Activated CD4-positive, alpha-beta T cell treated with anti-CD3 and anti-CD28 coated beads for 36 hours (primary cell): ENCODE measurements at regions not wholly inside any gene's neighbourhood (a gene's known extent, or its start where the extent isn't known, plus 50 kb on each side); places are given as distances from the start of the nearest gene placed in this dataset.

Source experiments
- ATAC-seq: fragments of 200-7000 bp; cut with Tn5 transposase; one replicate; pipeline ENCODE4 v1.10.0; 2021; ENCODE audit warnings: mild to moderate bottlenecking, moderate library complexity
- CTCF ChIA-PET: fragments of 350-600 bp; sonication (Branson Sonifier 250); formaldehyde crosslinking; loops from one replicate; lab custom pipeline; 2021; ENCODE audit warnings: antibody characterized with exemption; lab: Charles Lee
- POLR2A ChIA-PET: fragments of 350-600 bp; sonication (Branson Sonifier 250); formaldehyde crosslinking; loops from one replicate; lab custom pipeline; 2021; ENCODE audit warnings: antibody characterized with exemption, inconsistent platforms; lab: Charles Lee
- DNase-seq: peaks from one replicate; pipeline ENCODE4 v3.0.0-alpha.2; 2020
- H3K27ac Mint-ChIP-seq: one replicate; pipeline ENCODE4 v1.8.0; 2021; ENCODE audit warnings: mixed read lengths
- H3K27me3 Mint-ChIP-seq: one replicate; pipeline ENCODE4 v1.8.0; 2021; ENCODE audit warnings: mixed read lengths
- H3K36me3 Mint-ChIP-seq: one replicate; pipeline ENCODE4 v1.8.0; 2021; ENCODE audit warnings: low read depth, mixed read lengths
- H3K4me1 Mint-ChIP-seq: one replicate; pipeline ENCODE4 v1.8.0; 2021; ENCODE audit warnings: mixed read lengths
- H3K4me3 Mint-ChIP-seq: one replicate; pipeline ENCODE4 v1.8.0; 2021; ENCODE audit warnings: mild to moderate bottlenecking, moderate library complexity, mixed read lengths
- H3K9me3 Mint-ChIP-seq: one replicate; pipeline ENCODE4 v1.8.0; 2021; ENCODE audit warnings: low read depth, mixed read lengths
- intact Hi-C, 2 experiments: fragments of 100-400 bp; cut with DNase I in 1 of 2; cut with micrococcal nuclease in 1 of 2; formaldehyde crosslinking; loops; one replicate each; pipeline versions ENCODE4 v1.14.2 to v1.15.1; 2022 to 2024; cut with DNase I, micrococcal nuclease

DNA sequence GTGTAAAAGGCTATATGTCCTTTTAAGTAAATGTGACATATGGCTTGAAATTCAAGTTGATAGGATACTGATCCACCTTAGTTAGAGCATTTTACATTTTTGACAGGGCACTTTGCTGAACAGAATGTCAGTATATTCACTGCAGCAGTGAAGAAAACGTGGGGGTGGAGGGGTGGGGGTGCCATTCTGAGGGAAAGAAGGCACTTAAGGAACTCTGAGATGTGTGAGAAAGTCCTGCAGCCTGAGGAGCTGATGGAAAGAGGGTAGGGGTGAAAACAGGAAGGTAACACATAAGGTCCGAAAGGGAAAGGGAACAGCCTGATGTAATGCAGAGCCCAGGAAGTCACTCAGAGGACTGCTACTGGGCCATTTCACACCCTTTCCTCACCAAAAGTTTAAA lies 265.5 kb upstream of the GRIP1 start:
- H3K27me3 Mint-ChIP-seq: peaks cover 2% of the 10 kb centered on the region
- ChIA-PET CTCF (no interaction called here), POLR2A (no interaction called here)
- ATAC-seq (no peak), DNase-seq (no peak)
- intact Hi-C loops: loop anchor here in 1 of 2 experiments (10.0 kb wide), 1 partner anchor 130 kb away; no protein-coding TSS in a partner anchor
- H3K4me3 Mint-ChIP-seq: no peak overlapping the region
- no peak overlapping the region for H3K27ac Mint-ChIP-seq
- peaks cover 35% of the 10 kb centered on the region for H3K4me1 Mint-ChIP-seq
- no peaks in the 10 kb centered on the region for H3K36me3 Mint-ChIP-seq
- H3K9me3 Mint-ChIP-seq: no peaks in the 10 kb centered on the region

- H3K27ac Mint-ChIP-seq: no peak overlapping the region
- H3K36me3 Mint-ChIP-seq: no peaks in the 10 kb centered on the region
- H3K27me3 Mint-ChIP-seq: peaks cover 2% of the 10 kb centered on the region
- H3K9me3 Mint-ChIP-seq: no peaks in the 10 kb centered on the region
- ChIA-PET POLR2A (no interaction called here), CTCF (no interaction called here)
- intact Hi-C loops: loop anchor here in 1 of 2 experiments (10.0 kb wide), 1 partner anchor 129 kb away; no protein-coding TSS in a partner anchor
- ATAC-seq (no peak), DNase-seq (no peak)
- no peak overlapping the region for H3K4me3 Mint-ChIP-seq
- peaks cover 35% of the 10 kb centered on the region for H3K4me1 Mint-ChIP-seq
Observed at GRCh38 chr12:66945189-66945817, 266.4 kb upstream of the GRIP1 start.

DNA sequence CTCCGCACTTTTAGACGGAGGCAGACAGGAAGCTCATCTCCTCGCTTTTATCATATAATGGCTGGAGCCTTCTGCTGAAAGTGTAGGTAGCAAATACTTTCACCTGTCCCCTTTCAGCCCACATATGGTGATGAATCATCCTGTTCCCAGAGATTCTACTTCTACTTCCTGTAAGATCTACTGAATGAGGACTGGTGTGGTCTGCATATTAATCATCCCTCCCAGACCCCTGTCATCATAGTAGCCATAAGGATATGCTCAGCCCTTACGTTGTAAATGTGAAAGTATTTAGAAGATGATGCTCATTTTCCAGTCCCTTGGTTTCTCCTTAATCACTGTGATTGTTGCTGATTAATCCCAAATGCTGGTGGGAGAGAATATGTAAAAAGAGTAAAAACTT lies 268.2 kb upstream of the GRIP1 start:
- DNase-seq: peak; percentile 17
- H3K36me3 Mint-ChIP-seq: no peaks in the 10 kb centered on the region
- POLR2A ChIA-PET: interaction anchor here (0.8 kb wide), 1 partner anchor 38 kb away, joined by 5 read pairs; no protein-coding TSS in a partner anchor
- peaks cover 26% of the 10 kb centered on the region for H3K4me1 Mint-ChIP-seq
- no peak overlapping the region for H3K27ac Mint-ChIP-seq
- no peak overlapping the region for H3K4me3 Mint-ChIP-seq
- no peaks in the 10 kb centered on the region for H3K9me3 Mint-ChIP-seq
- CTCF ChIA-PET: no interaction called here
- intact Hi-C loops: loop anchor here (1.0 to 10.0 kb wide), 4 partner anchors 17 to 128 kb away; no protein-coding TSS in a partner anchor
- H3K27me3 Mint-ChIP-seq: peaks cover 2% of the 10 kb centered on the region
- ATAC-seq: peak; percentile 94

GRCh38 chr12:66952668-66953067 lies 273.8 kb upstream of the GRIP1 start:
- no peaks in the 10 kb centered on the region for H3K4me1 Mint-ChIP-seq
- POLR2A ChIA-PET: no interaction called here
- H3K27me3 Mint-ChIP-seq: no peaks in the 10 kb centered on the region
- CTCF ChIA-PET: interaction anchor here (0.6 to 1.0 kb wide), 4 partner anchors 10 to 489 kb away, joined by 3 read pairs; no protein-coding TSS in a partner anchor
- H3K9me3 Mint-ChIP-seq: no peaks in the 10 kb centered on the region
- no peaks in the 10 kb centered on the region for H3K36me3 Mint-ChIP-seq
- DNase-seq (no peak), ATAC-seq (no peak)
- no peak overlapping the region for H3K4me3 Mint-ChIP-seq
- H3K27ac Mint-ChIP-seq: no peak overlapping the region
- intact Hi-C loops: no loop called here

- POLR2A ChIA-PET: no interaction called here
- Mint-ChIP-seq H3K9me3 (no peaks in the 10 kb centered on the region), H3K4me3 (no peak overlapping the region), H3K36me3 (no peaks in the 10 kb centered on the region), H3K27ac (no peak overlapping the region), H3K27me3 (no peaks in the 10 kb centered on the region), H3K4me1 (peaks cover 7% of the 10 kb centered on the region)
- ATAC-seq (no peak), DNase-seq (no peak)
- CTCF ChIA-PET: interaction anchor here (1.5 to 1.7 kb wide), 2 partner anchors 13 kb away, joined by 3 read pairs; no protein-coding TSS in a partner anchor
- intact Hi-C loops: no loop called here
Observed at GRCh38 chr12:66956300-66956699, 277.4 kb upstream of the GRIP1 start.

GRCh38 chr12:66959276-66959675 lies 280.4 kb upstream of the GRIP1 start:
- ATAC-seq (no peak), DNase-seq (no peak)
- Mint-ChIP-seq H3K27ac (no peak overlapping the region), H3K4me3 (no peak overlapping the region), H3K36me3 (peaks cover 3% of the 10 kb centered on the region), H3K9me3 (peaks cover 3% of the 10 kb centered on the region), H3K27me3 (no peaks in the 10 kb centered on the region), H3K4me1 (peaks cover 15% of the 10 kb centered on the region)
- intact Hi-C loops: no loop called here
- CTCF ChIA-PET: interaction anchor here (0.8 kb wide), 1 partner anchor 9 kb away, joined by 3 read pairs; no protein-coding TSS in a partner anchor
- POLR2A ChIA-PET: no interaction called here

DNA sequence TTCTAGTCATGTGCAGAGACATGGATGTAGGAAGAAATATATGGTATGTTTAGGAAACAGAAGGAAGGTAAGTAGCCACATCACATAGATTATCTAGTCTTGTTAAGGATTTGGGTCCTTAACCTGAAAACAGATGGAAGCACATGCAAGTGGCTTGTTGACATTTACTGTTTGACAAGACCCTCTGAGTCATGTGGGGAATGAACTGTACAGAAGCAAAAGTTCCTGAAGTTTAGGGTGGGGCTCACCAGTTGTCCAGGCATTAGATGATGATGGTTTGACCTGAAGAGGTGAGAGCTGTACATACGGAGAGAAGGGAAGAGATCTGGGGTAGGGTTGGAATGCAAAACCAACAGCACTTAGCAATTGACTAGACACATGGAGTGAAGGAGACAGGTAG lies 281.1 kb upstream of the GRIP1 start:
- Mint-ChIP-seq H3K27me3 (no peaks in the 10 kb centered on the region), H3K27ac (no peak overlapping the region), H3K9me3 (peaks cover 3% of the 10 kb centered on the region), H3K36me3 (peaks cover 3% of the 10 kb centered on the region), H3K4me1 (peaks cover 22% of the 10 kb centered on the region), H3K4me3 (no peak overlapping the region)
- ATAC-seq (no peak), DNase-seq (no peak)
- CTCF ChIA-PET: no interaction called here
- intact Hi-C loops: no loop called here
- POLR2A ChIA-PET: no interaction called here

GRCh38 chr12:66960704-66961690 lies 282.1 kb upstream of the GRIP1 start:
- ChIA-PET POLR2A (no interaction called here), CTCF (no interaction called here)
- no peak overlapping the region for H3K4me3 Mint-ChIP-seq
- H3K27me3 Mint-ChIP-seq: no peaks in the 10 kb centered on the region
- no peak overlapping the region for H3K27ac Mint-ChIP-seq
- H3K4me1 Mint-ChIP-seq: peaks cover 32% of the 10 kb centered on the region
- peaks cover 3% of the 10 kb centered on the region for H3K9me3 Mint-ChIP-seq
- DNase-seq (no peak), ATAC-seq (no peak)
- peaks cover 3% of the 10 kb centered on the region for H3K36me3 Mint-ChIP-seq
- intact Hi-C loops: no loop called here

- Mint-ChIP-seq H3K4me1 (peaks cover 36% of the 10 kb centered on the region), H3K9me3 (peaks cover 3% of the 10 kb centered on the region), H3K27me3 (no peaks in the 10 kb centered on the region), H3K27ac (no peak overlapping the region), H3K36me3 (peaks cover 3% of the 10 kb centered on the region), H3K4me3 (no peak overlapping the region)
- CTCF ChIA-PET: no interaction called here
- no peak for ATAC-seq
- intact Hi-C loops: no loop called here
- POLR2A ChIA-PET: no interaction called here
- DNase-seq: no peak
Observed at GRCh38 chr12:66962290-66962689, 283.4 kb upstream of the GRIP1 start.

DNA sequence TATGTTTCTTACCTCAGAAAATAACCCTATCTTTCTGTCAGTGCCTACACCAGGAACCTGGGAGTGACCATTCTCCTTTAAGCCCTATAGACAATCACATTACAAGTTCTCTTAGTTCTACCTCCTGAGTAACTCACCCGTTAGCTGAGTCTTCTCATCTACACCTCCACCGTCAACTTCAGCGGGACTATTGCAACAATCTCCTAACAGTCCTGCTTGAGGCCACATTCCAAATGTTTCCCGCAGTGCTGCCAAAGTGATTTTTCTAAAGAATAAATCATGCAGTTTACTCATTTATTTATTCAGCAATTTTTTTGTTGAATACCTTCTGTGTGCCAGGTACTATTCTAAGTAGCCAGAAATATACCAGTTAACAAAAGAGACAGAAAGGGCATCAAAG lies 285.0 kb upstream of the GRIP1 start:
- intact Hi-C loops: loop anchor here (1.0 to 2.0 kb wide), 4 partner anchors 15 to 35 kb away; no protein-coding TSS in a partner anchor
- Mint-ChIP-seq H3K9me3 (peaks cover 3% of the 10 kb centered on the region), H3K4me1 (peaks cover 36% of the 10 kb centered on the region), H3K36me3 (peaks cover 3% of the 10 kb centered on the region), H3K4me3 (no peak overlapping the region), H3K27ac (no peak overlapping the region), H3K27me3 (no peaks in the 10 kb centered on the region)
- POLR2A ChIA-PET: interaction anchor here (0.6 kb wide), 1 partner anchor 305 kb away, joined by 4 read pairs; no protein-coding TSS in a partner anchor
- ATAC-seq (no peak), DNase-seq (no peak)
- CTCF ChIA-PET: interaction anchor here (0.7 kb wide), 1 partner anchor 27 kb away, joined by 3 read pairs; no protein-coding TSS in a partner anchor

DNA sequence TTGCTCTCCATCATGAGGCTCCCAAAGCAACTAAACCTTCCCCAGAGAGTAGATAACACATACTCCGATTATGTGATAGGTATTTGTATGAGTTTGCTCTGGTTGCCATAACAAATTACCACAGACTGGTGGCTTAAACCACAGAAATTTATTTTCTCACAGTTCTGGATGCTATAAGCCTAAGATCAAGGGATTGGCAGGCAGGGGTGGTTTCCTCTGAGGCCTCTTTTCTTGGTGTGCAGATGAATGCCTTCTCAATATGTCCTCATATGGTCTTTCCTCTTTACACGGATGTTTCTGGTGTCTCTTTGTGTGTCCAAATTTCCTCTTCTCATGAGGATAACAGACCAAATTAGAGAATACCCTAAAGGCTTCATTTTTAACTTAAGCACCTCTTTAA lies 285.8 kb upstream of the GRIP1 start:
- ChIA-PET POLR2A (no interaction called here), CTCF (interaction anchor here (0.8 kb wide), 1 partner anchor 160 kb away, joined by 3 read pairs; no protein-coding TSS in a partner anchor)
- H3K27ac Mint-ChIP-seq: no peak overlapping the region
- H3K9me3 Mint-ChIP-seq: peaks cover 3% of the 10 kb centered on the region
- peaks cover 36% of the 10 kb centered on the region for H3K4me1 Mint-ChIP-seq
- peaks cover 3% of the 10 kb centered on the region for H3K36me3 Mint-ChIP-seq
- DNase-seq (peak; percentile 67), ATAC-seq (peak; percentile 93)
- H3K4me3 Mint-ChIP-seq: no peak overlapping the region
- intact Hi-C loops: loop anchor here (1.0 to 2.0 kb wide), 4 partner anchors 15 to 35 kb away; no protein-coding TSS in a partner anchor
- no peaks in the 10 kb centered on the region for H3K27me3 Mint-ChIP-seq
